ENCODE measurements at regions not wholly inside any gene's neighbourhood (a gene's known extent, or its start where the extent isn't known, plus 50 kb on each side); places are given as distances from the start of the nearest gene placed in this dataset.
"Not testable (repeated sequence)": the region's sequence is repeated elsewhere in the genome, so short reads cannot be mapped to it uniquely, and the experiment has no call there.

DNA sequence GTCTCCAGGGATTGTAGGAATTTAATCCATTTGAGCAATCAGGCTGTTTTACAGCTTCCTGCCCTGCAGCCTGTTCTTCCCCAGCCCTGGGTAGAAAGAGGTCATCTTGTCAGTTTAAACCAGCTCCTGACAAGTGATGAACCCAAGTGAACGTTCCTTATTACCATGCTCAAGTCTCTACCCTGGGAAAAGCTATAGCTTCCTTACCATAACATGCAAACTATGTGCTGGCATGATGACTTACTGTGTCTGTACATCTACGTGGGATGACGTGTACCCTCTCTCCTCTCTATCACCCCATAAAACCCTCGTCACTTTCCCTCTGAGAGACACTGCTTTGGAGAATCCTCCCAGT, 452.2 kb downstream of the XYLT1 start:
- DNase-seq, result no peak

DNA sequence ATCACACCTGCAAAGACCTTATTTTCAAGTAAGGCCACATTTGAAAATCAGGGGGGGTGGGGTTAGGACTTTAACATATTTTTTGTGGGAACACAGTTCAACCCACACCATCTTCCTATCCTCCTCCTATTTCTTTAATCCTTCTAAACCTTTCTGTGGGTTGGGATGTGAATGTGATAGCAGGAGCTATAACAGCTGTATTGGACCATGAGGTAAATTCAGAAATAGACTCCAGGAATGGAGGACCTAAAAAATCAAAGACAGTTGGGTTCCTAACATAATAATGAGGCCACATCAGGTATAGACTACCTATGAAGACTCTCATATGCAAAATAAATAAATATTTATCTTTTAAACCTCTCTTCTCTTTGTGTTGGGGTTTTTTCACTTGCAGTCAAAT, 451.4 kb downstream of the XYLT1 start:
- DNase-seq, result no peak

GRCh38 chr16:17023606-17024005, 447.2 kb downstream of the XYLT1 start:
- DNase-seq, result no peak

DNA sequence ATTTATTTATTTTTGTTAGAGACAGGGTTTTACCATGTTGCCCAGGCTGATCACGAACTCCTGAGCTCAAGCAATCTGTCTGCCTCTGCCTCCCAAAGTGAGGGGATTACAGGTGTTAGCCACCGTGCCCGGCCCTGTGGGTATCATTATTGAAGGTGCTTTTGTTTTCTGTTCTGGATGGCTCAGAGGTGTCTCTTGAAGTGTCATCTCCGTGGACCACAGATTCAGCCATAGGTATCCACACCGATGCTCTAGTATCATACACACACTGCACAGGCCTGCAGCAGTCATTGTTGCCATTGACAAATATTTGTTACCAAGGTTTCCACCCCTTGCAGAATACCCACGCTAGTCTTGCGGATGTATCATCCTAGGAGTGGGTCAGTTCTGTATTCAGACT, 446.2 kb downstream of the XYLT1 start:
- no peak for DNase-seq

DNA sequence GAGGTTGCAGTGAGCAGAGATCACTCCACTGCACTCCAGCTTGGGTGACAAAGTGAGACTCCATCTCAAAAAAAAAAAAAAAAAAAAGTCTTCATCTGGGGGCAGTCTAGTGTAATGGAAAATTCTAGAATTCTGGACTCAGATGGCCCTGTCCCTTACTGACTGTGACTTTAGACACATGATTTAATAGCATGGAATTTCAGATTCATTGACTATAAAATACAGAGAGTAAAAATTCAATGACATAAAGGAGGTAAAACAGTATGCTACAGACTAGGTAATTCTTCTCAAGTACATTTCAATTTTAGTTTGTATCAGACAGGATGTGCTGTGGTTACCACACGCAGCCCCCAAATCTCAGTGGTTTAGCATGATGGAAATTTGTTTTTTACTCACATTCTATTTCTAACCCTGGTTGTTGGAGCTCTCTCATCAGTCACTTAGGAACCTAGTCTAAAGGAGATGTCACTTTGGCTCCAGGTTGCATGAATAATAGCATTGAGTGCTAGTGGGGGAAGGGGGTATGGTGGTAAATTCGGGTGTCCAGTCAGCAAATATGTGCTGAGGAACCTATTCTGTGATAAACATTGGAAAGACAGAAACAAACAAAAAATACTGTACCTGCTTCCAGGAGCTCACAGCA, 444.0 kb downstream of the XYLT1 start:
- DNase-seq, result no peak

GRCh38 chr16:17027488-17028129, 443.2 kb downstream of the XYLT1 start:
- DNase-seq, result no peak

DNA sequence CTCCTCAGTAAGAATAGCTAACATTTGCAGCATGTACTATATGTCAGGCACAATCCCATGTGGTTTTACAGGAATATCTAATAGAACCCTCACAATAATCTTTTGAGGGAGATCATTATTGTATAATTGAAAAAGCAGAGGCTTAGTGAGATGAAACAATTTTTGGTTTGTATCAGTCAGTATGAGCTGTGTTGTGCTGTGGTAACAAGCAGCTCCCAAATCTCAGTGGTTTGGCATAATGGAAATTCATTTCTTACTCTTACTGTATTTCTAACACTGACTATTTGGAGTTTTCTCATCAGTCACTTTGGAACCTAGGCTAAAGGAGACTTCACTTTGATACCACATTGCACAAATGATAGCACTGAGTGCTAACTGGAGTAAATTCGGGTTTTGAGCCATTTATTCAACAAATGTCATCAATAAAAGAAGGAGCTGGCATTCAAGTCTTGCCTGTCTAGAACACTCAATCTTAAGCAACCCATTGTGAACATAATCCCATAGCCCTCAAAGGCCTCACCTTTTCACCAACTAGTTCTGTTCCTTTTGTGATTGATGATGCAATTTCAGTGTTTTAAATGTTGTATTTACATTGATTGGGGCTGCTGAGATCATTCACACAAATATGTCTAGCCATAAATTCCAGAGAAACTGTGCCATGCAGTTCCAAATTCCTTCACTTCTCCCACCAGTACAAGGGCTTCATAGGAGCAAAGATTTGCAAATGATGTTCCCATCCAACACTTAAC, 441.0 kb downstream of the XYLT1 start:
- DNase-seq, result no peak

DNA sequence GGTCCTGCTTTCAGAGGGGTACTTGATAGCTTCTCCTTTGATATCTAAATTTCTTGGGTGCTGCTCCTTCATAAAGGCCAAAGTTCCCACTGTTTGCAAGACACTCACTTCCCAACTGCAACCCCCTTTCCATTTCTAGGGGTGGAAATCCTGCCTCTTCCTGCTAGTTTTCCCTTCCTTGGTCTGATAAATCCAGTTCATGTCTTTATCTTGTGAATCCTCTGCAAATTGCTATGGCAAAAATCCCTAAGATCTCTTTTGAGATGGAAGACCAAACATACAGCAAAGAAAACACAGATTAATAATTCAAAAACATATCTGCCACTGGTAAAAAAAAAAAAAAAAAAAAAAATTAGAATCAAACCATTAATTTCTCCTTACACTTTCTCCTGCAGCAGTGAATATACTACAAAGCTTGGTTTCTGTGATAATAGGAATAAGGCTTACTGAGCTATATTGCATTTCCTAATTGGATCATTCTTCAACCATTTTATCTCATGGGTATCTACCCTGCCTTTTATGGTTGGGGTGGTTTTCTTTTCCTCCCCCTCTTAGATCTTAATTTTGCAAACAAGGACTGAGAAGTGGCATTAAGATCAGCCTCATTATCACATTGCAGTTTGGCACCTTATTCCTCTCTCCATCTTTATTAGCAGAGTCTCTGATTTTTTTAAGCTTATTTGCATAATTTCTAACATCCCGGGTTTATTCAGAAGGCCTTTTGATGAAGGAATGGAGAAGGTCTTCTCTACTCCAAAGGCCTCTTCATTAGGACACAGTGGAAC, 439.1 kb downstream of the XYLT1 start:
- no peak for DNase-seq

GRCh38 chr16:17032332-17032731, 438.4 kb downstream of the XYLT1 start:
- DNase-seq, result no peak

DNA sequence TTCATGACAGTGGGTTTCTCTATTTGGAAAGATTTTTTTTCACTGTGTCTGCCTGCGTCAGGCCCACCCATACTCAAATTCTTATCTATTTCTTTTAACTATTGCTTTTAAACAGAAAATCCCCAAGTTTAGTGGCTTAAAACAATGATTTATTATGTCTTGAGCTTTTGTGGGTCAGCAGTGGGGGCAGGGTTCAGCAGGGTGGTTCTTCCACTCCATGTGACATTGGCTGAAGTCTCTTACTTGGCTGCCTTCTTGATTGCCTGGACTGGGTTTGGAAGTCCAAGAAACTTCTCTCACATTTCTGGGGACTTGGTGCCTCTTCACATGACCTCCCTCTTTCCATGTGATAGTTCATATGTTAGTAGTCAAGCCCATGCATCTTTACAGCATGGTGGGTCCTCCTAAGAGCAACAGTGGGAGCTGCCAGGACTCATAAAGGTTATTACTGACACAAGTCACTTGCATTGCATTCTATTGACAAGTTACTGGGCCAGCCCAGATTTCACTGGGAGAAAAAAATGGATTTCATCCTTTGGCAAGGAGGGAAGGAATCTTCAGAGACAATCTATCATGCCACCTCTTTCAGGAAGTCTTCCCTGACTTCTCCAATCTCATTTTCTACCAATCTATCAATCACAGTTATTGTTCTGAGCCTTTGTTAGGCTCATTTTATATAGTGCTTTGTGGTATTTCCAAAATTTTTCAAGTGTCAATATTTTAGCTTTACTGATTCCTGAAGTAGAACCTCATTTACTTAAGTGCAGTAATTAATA, 436.1 kb downstream of the XYLT1 start:
- no peak for DNase-seq

DNA sequence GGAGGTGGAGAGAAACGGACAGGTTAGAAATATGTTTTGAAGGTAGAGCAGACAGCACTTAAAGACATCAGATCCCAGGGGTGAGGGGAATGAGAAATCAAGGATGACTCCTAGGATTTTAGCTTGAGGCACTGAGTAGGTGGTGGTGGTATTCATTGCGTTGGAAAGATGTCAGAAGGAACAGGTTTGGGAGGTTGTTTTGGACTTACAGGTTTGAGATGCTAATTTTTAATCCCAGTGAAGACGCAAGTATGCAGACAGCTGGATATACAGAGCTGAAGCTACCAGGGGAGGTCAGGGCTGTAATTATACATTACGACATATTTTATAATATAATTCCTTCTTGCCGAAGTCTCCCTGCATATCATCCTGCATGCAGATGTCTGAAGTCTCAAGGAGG, 433.3 kb downstream of the XYLT1 start:
- no peak for DNase-seq

- DNase-seq, result no peak
These were observed 432.3 kb downstream of the XYLT1 start for GRCh38 chr16:17038415-17038814.

- not testable (repeated sequence) for DNase-seq
These were observed 421.7 kb downstream of the XYLT1 start for GRCh38 chr16:17049109-17049508.

DNA sequence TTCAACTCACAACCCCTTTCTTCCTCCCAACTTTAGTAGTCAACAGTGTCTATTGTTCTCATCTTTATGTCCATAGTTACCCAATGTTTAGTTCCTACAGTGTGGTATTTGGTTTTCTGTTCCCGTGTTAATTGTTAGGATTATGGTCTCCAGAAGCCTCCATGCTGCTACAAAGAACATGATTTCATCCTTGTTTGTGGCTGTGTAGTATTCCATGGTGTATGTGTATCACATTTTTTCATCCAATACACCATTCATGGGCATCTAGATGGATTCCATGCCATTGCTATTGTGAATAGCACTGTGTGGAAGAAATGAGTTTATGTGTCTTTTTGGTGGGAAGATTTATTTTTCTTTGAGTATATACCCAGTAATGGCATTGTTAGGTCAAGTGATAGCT, 420.3 kb downstream of the XYLT1 start:
- no peak for DNase-seq

Data from NCI-H1694 treated with DMSO at 0.1 percent for 48 hours (cell line).